ENCODE measurements at regions not wholly inside any gene's neighbourhood (a gene's known extent, or its start where the extent isn't known, plus 50 kb on each side); places are given as distances from the start of the nearest gene placed in this dataset.
"Not testable (repeated sequence)": the region's sequence is repeated elsewhere in the genome, so short reads cannot be mapped to it uniquely, and the experiment has no call there.

- DNase-seq, result no peak
Measured at GRCh38 chr21:23684431-23684830, 1922.8 kb downstream of the MRPL39 start.

- DNase-seq, result no peak
Measured at GRCh38 chr21:23664193-23664694, 1943.0 kb downstream of the MRPL39 start.

GRCh38 chr21:23660560-23660959, 1946.7 kb downstream of the MRPL39 start:
- DNase-seq, result no peak

GRCh38 chr21:23644768-23645167, 1962.5 kb downstream of the MRPL39 start:
- DNase-seq, result no peak

- DNase-seq, result no peak
Measured at GRCh38 chr21:23639721-23640120, 1967.6 kb downstream of the MRPL39 start.

GRCh38 chr21:23638131-23638695, 1969.1 kb downstream of the MRPL39 start:
- DNase-seq, result no peak

- DNase-seq, result no peak
Measured at GRCh38 chr21:23633447-23633940, 1973.8 kb downstream of the MRPL39 start.

GRCh38 chr21:23624281-23624680, 1983.0 kb downstream of the MRPL39 start:
- no peak for DNase-seq

GRCh38 chr21:23613014-23613413, 1994.3 kb downstream of the MRPL39 start:
- no peak for DNase-seq

GRCh38 chr21:23612210-23612609, 1995.1 kb downstream of the MRPL39 start:
- no peak for DNase-seq

- no peak for DNase-seq
Measured at GRCh38 chr21:23607782-23608431, 1999.4 kb downstream of the MRPL39 start.

- no peak for DNase-seq
Measured at GRCh38 chr21:23601549-23601948, 2005.7 kb downstream of the MRPL39 start.

- DNase-seq, result no peak
Measured at GRCh38 chr21:23593582-23593981, 2013.7 kb downstream of the MRPL39 start.

- no peak for DNase-seq
Measured at GRCh38 chr21:23585419-23585818, 2021.9 kb downstream of the MRPL39 start.

GRCh38 chr21:23579573-23579972, 2027.7 kb downstream of the MRPL39 start:
- no peak for DNase-seq

- DNase-seq, result no peak
Measured at GRCh38 chr21:23578027-23578426, 2029.3 kb downstream of the MRPL39 start.

GRCh38 chr21:23574932-23575331, 2032.3 kb downstream of the MRPL39 start:
- no peak for DNase-seq

GRCh38 chr21:23548924-23549323, 2058.4 kb downstream of the MRPL39 start:
- not testable (repeated sequence) for DNase-seq

GRCh38 chr21:23543333-23543732, 2063.9 kb downstream of the MRPL39 start:
- no peak for DNase-seq

GRCh38 chr21:23542097-23542496, 2065.2 kb downstream of the MRPL39 start:
- no peak for DNase-seq

GRCh38 chr21:23541571-23541970, 2065.7 kb downstream of the MRPL39 start:
- no peak for DNase-seq

- DNase-seq, result no peak
Measured at GRCh38 chr21:23534850-23535249, 2072.4 kb downstream of the MRPL39 start.

GRCh38 chr21:23531444-23531843, 2075.8 kb downstream of the MRPL39 start:
- DNase-seq, result no peak

- DNase-seq, result no peak
Measured at GRCh38 chr21:23524685-23525084, 2082.6 kb downstream of the MRPL39 start.

GRCh38 chr21:23522751-23523150, 2084.5 kb downstream of the MRPL39 start:
- no peak for DNase-seq

Data from SW 1271 (cell line).